K562 (cell line): ENCODE measurements at regions not wholly inside any gene's neighbourhood (a gene's known extent, or its start where the extent isn't known, plus 50 kb on each side); places are given as distances from the start of the nearest gene placed in this dataset.

Experiments used
- ATAC-seq: fragments of 200-7000 bp; cut with Tn5 transposase; 3 replicates; pipeline ENCODE4 v1.9.1; 2020; ENCODE audit warnings: moderate library complexity
- BruUV-seq: library from RNA; stranded (reverse); fragments of 400-500 nt; replicated peaks from 2 replicates; lab custom pipeline; 2021; lab: Mats Ljungman, UMichigan
- CTCF ChIA-PET: fragments of 300-600 bp; formaldehyde crosslinking; extraction: SDS; loops from one replicate; lab custom pipeline; 2021; ENCODE audit warnings: low intra/inter-chr PET ratio; lab: Yijun Ruan, JAX
- POLR2A ChIA-PET: fragments of 300-600, 350-650 bp; sonication (Branson Sonifier 250); formaldehyde crosslinking; extraction: SDS; loops from one replicate; lab custom pipeline; 2021; ENCODE audit warnings: antibody characterized with exemption, inconsistent platforms; lab: Yijun Ruan, JAX
- DNase-seq, 4 experiments: peaks; one replicate each; pipeline versions ENCODE4 v3.0.0 to v3.0.0-alpha.2; 2011 to 2018; ENCODE audit warnings: low spot score in 3 of 4, mixed read lengths in 3 of 4; ENCODE audit errors: extremely low read depth in 1 of 4
- FAIRE-seq: peaks from 2 replicates; lab custom pipeline; 2011; peaks lifted over from hg19 to GRCh38; lab: Jason Lieb, UNC
- H2AFZ ChIP-seq: 2 replicates; pipeline ENCODE4 v1.6.0; 2011; ENCODE audit warnings: low read depth, low read length, control low read depth, inconsistent platforms
- H3K27ac ChIP-seq: fragments of 200-600 bp; 3 replicates; pipeline ENCODE4 v1.8.0; 2011; ENCODE audit warnings: low read depth, mild to moderate bottlenecking, control low read depth, inconsistent platforms, low read length, moderate library complexity, mixed read lengths; ENCODE audit errors: extremely low read depth
- H3K27me3 ChIP-seq, 2 experiments: fragments of 300-600 bp in 1 of 2; 2 replicates in 1 of 2; 3 replicates in 1 of 2; pipeline versions ENCODE4 v1.6.0 to v1.8.0; 2011; ENCODE audit warnings: inconsistent platforms in 2 of 2, low read length in 2 of 2, mild to moderate bottlenecking in 1 of 2, mixed read lengths in 1 of 2, moderate library complexity in 1 of 2; ENCODE audit not compliant: control insufficient read depth in 2 of 2, insufficient read depth in 2 of 2
- H3K36me3 ChIP-seq: fragments of 300-600 bp; 3 replicates; pipeline ENCODE4 v1.8.0; 2011; ENCODE audit warnings: mild to moderate bottlenecking, low read length, inconsistent platforms; ENCODE audit not compliant: control insufficient read depth, insufficient read depth
- H3K4me1 ChIP-seq, 2 experiments: fragments of 200-600 bp in 1 of 2; replicated peaks in 1 of 2; 2 replicates in 1 of 2; 3 replicates in 1 of 2; pipeline versions ENCODE4 v1.5.1 to v1.8.0; 2011; ENCODE audit warnings: inconsistent platforms in 2 of 2, low read length in 2 of 2, mild to moderate bottlenecking in 1 of 2, mixed read lengths in 1 of 2, moderate library complexity in 1 of 2; ENCODE audit not compliant: control insufficient read depth in 2 of 2, insufficient read depth in 2 of 2
- H3K4me2 ChIP-seq: 2 replicates; pipeline ENCODE4 v1.6.1; 2011; ENCODE audit warnings: low read length, control low read depth, inconsistent platforms, mixed read lengths; ENCODE audit not compliant: insufficient read depth
- H3K4me3 ChIP-seq: fragments of 200-600 bp; sonication (generic), shearing (Covaris generic); 2 replicates; pipeline ENCODE4 v1.5.1; 2016; ENCODE audit warnings: control low read depth, inconsistent platforms
- H3K79me2 ChIP-seq: fragments of 200-600 bp; 3 replicates; pipeline ENCODE4 v1.8.0; 2011; ENCODE audit warnings: low read length, inconsistent platforms; ENCODE audit not compliant: control insufficient read depth, insufficient read depth
- H3K9ac ChIP-seq, 2 experiments: 2 replicates each; pipeline versions ENCODE4 v1.6.0 to v1.6.1; 2011; ENCODE audit warnings: low read depth in 2 of 2, low read length in 2 of 2, control low read depth in 1 of 2, inconsistent platforms in 1 of 2, mild to moderate bottlenecking in 1 of 2, mixed read lengths in 1 of 2; ENCODE audit not compliant: insufficient read depth in 1 of 2
- H3K9me1 ChIP-seq: one replicate; pipeline ENCODE4 v1.6.0; 2011; ENCODE audit warnings: inconsistent platforms, mild to moderate bottlenecking, low read length, moderate library complexity; ENCODE audit not compliant: control insufficient read depth, insufficient read depth
- H3K9me3 ChIP-seq: replicated peaks from 2 replicates; pipeline ENCODE4 v1.5.1; 2011; ENCODE audit warnings: low read depth, low read length, inconsistent platforms; ENCODE audit not compliant: control insufficient read depth, insufficient read depth
- H4K20me1 ChIP-seq: replicated peaks from 2 replicates; pipeline ENCODE4 v1.6.1; 2011; ENCODE audit warnings: low read length, inconsistent platforms, mixed read lengths; ENCODE audit not compliant: control insufficient read depth, insufficient read depth
- E2F6 ChIP-seq, 2 experiments: IDR thresholded peaks; 2 replicates each; pipeline ENCODE4 v1.6.1; 2011; ENCODE audit warnings: borderline replicate concordance in 1 of 2, control low read depth in 1 of 2, low read depth in 1 of 2, low read length in 1 of 2, mild to moderate bottlenecking in 1 of 2, mixed read lengths in 1 of 2, moderate library complexity in 1 of 2; ENCODE audit not compliant: insufficient read depth in 1 of 2, insufficient read length in 1 of 2, poor library complexity in 1 of 2, severe bottlenecking in 1 of 2; ENCODE audit errors: extremely low read depth in 1 of 2
- NKRF ChIP-seq: fragments of 450-650 bp; IDR thresholded peaks from 2 replicates; pipeline ENCODE4 v1.6.1; 2016; ENCODE audit warnings: borderline replicate concordance
- SMARCB1 ChIP-seq: IDR thresholded peaks from 2 replicates; pipeline ENCODE4 v1.6.1; 2011; ENCODE audit warnings: improper control_type of control experiment, low read depth; ENCODE audit not compliant: insufficient read length
- ZBTB2 ChIP-seq: fragments of 450-650 bp; IDR thresholded peaks from 2 replicates; pipeline ENCODE4 v1.6.1; 2016; ENCODE audit warnings: antibody characterized with exemption
- WGBS: fragments of 100-300 bp; shearing (Covaris generic); methylation state at CpG from one replicate; pipeline ENCODE4 v1.1.6; 2016; ENCODE audit warnings: low coverage, mixed read lengths; ENCODE audit not compliant: insufficient coverage; ENCODE audit errors: missing lambda C conversion rate; 5-methylcytosine and 5-hydroxymethylcytosine counted together
- in situ Hi-C: fragments of 300-500 bp; cut with MboI; formaldehyde crosslinking; loops from 4 replicates; pipeline ENCODE4 v1.15.0; 2018; ENCODE audit warnings: inconsistent platforms, mixed read lengths
- intact Hi-C: fragments of 100-400 bp; cut with micrococcal nuclease; formaldehyde crosslinking; loops from 2 replicates; pipeline ENCODE4 v1.14.2; 2022

GRCh38 chr13:87093399-87093798 lies 577.8 kb upstream of the SLITRK5 start:
- H3K27ac ChIP-seq, result no peak overlapping the region
- no peak overlapping the region for H3K9ac ChIP-seq
- H3K4me2 ChIP-seq, result no peak overlapping the region
- 3% methylated on average over 2 of the region's 2 CpGs for WGBS
- DNase-seq (no peak), ATAC-seq (no peak), FAIRE-seq (no peak)
- H3K79me2 ChIP-seq, result no peaks in the 10 kb centered on the region
- no TSS peak for BruUV-seq
- no peaks in the 10 kb centered on the region for H3K36me3 ChIP-seq
- H4K20me1 ChIP-seq, result no peaks in the 10 kb centered on the region
- no peaks in the 10 kb centered on the region for H3K4me1 ChIP-seq
- TF ChIP-seq E2F6 (IDR thresholded peaks at IDR 0.05; ENCODE audit: borderline replicate concordance in 1 of 2, extremely low read depth in 1 of 2, insufficient read depth in 1 of 2, insufficient read length in 1 of 2, low read depth in 1 of 2, low read length in 1 of 2, poor library complexity in 1 of 2, severe bottlenecking in 1 of 2) (no peak), ZBTB2 (no peak), NKRF (no peak), SMARCB1 (no peak)
- no peak overlapping the region for H3K4me3 ChIP-seq
- H3K9me3 ChIP-seq, result no peaks in the 10 kb centered on the region
- in situ Hi-C loops (no loop called here), intact Hi-C loops (no loop called here)
- H2AFZ ChIP-seq, result no peak overlapping the region
- no peaks in the 10 kb centered on the region for H3K27me3 ChIP-seq
- ChIA-PET CTCF (no interaction called here), POLR2A (no interaction called here)
- H3K9me1 ChIP-seq, result no peaks in the 10 kb centered on the region
